NT2/D1 (cell line): ENCODE measurements at regions not wholly inside any gene's neighbourhood (a gene's known extent, or its start where the extent isn't known, plus 50 kb on each side); places are given as distances from the start of the nearest gene placed in this dataset.

ENCODE experiments used
- SUZ12 ChIP-seq: IDR thresholded peaks from 2 replicates; pipeline ENCODE4 v1.6.1; 2011; ENCODE audit not compliant: insufficient read length, insufficient read depth; ENCODE audit errors: extremely low read depth
- YY1 ChIP-seq: IDR thresholded peaks from 2 replicates; pipeline ENCODE4 v1.6.1; 2011; ENCODE audit not compliant: insufficient read length, insufficient read depth
- ZNF274 ChIP-seq: IDR thresholded peaks from 2 replicates; pipeline ENCODE4 v1.6.1; 2011; ENCODE audit warnings: mild to moderate bottlenecking, low read depth, low read length

DNA sequence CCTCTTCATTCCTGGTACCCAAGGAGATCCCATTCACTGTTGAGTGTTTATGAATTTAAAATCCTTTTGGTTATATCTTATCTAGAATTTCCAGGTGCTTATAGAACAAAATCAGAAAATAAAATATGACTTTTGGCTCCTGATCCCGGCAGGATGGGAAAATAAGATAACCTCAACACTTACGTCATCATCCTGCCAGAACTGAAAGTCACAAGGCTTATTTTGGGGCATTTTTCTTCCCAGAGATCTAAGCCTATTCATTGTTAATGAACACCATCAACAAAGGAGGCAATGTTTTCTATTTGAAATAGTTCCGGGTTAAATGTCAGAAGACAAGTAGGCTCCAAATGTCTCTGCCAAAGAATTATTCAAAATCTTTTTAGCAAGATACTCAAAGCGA is 580.6 kb downstream of the TFAP2A start:
- no peak for TF ChIP-seq YY1
- TF ChIP-seq SUZ12: no peak
- no peak for TF ChIP-seq ZNF274
